Neural cell (in vitro differentiated cells): ENCODE measurements at regions not wholly inside any gene's neighbourhood (a gene's known extent, or its start where the extent isn't known, plus 50 kb on each side); places are given as distances from the start of the nearest gene placed in this dataset.

Experiments used
- H2AFZ ChIP-seq: fragments of 200-600, 300-800 bp; sonication (generic), shearing (Covaris generic); 2 replicates; pipeline ENCODE4 v1.6.0; 2014; ENCODE audit warnings: low read depth, mild to moderate bottlenecking, antibody characterized with exemption, low read length, moderate library complexity
- H3F3A ChIP-seq: fragments of 200-600 bp; shearing (Covaris generic); 2 replicates; pipeline ENCODE4 v1.6.1; 2016; ENCODE audit warnings: mild to moderate bottlenecking, moderate library complexity, mixed read lengths, antibody characterized with exemption, low read length; ENCODE audit not compliant: insufficient read depth, poor library complexity, severe bottlenecking
- H3K27ac ChIP-seq: fragments of 200-600, 300-800 bp; sonication (generic), shearing (Covaris generic); 2 replicates; pipeline ENCODE4 v1.5.1; 2014; ENCODE audit warnings: mild to moderate bottlenecking, low read length, moderate library complexity
- H3K27me3 ChIP-seq: fragments of 300-800, 200-600 bp; sonication (generic), shearing (Covaris generic); 2 replicates; pipeline ENCODE4 v1.6.0; 2014; ENCODE audit warnings: mild to moderate bottlenecking, low read depth, low read length, moderate library complexity; ENCODE audit not compliant: insufficient read depth
- H3K36me3 ChIP-seq: fragments of 300-800, 200-600 bp; sonication (generic), shearing (Covaris generic); 2 replicates; pipeline ENCODE4 v1.5.1; 2014; ENCODE audit warnings: mild to moderate bottlenecking, antibody characterized with exemption, low read length, moderate library complexity; ENCODE audit not compliant: insufficient read depth
- H3K4me2 ChIP-seq: fragments of 300-800, 200-600 bp; sonication (generic), shearing (Covaris generic); 2 replicates; pipeline ENCODE4 v1.6.0; 2014; ENCODE audit warnings: mild to moderate bottlenecking, low read length
- H3K4me3 ChIP-seq: fragments of 300-800, 200-600 bp; sonication (generic), shearing (Covaris generic); 2 replicates; pipeline ENCODE4 v1.5.1; 2014; ENCODE audit warnings: mild to moderate bottlenecking, low read length, moderate library complexity
- H3K79me2 ChIP-seq: fragments of 200-600 bp; shearing (Covaris generic); replicated peaks from 2 replicates; pipeline ENCODE4 v1.6.0; 2014; ENCODE audit warnings: mild to moderate bottlenecking, low read length, moderate library complexity; ENCODE audit not compliant: insufficient read depth
- H3K9ac ChIP-seq: fragments of 300-800, 200-600 bp; sonication (generic), shearing (Covaris generic); 2 replicates; pipeline ENCODE4 v1.6.1; 2016; ENCODE audit warnings: mild to moderate bottlenecking, low read length, mixed read lengths
- H3K9me2 ChIP-seq: fragments of 200-600 bp; shearing (Covaris generic); 2 replicates; pipeline ENCODE4 v1.6.1; 2016; ENCODE audit warnings: mild to moderate bottlenecking, low read length, mixed read lengths; ENCODE audit not compliant: insufficient read depth
- H3K9me3 ChIP-seq: fragments of 200-600, 300-800 bp; sonication (generic), shearing (Covaris generic); 2 replicates; pipeline ENCODE4 v1.6.1; 2016; ENCODE audit warnings: mild to moderate bottlenecking, mixed run types, low read length, moderate library complexity, mixed read lengths
- H4K20me1 ChIP-seq: fragments of 200-600 bp; shearing (Covaris generic); 2 replicates; pipeline ENCODE4 v1.6.1; 2016; ENCODE audit warnings: mild to moderate bottlenecking, mixed run types; ENCODE audit not compliant: insufficient read depth
- EP300 ChIP-seq: fragments of 450-650 bp; conservative IDR thresholded peaks from 2 replicates; pipeline ENCODE4 v1.6.1; 2014; ENCODE audit warnings: antibody characterized with exemption, mild to moderate bottlenecking, moderate library complexity; ENCODE audit not compliant: poor library complexity, severe bottlenecking
- EZH2 ChIP-seq: fragments of 200-600, 300-800 bp; shearing (Covaris generic), sonication (generic); IDR thresholded peaks from 2 replicates; pipeline ENCODE4 v1.6.1; 2014; ENCODE audit warnings: antibody characterized with exemption, low read length, borderline replicate concordance, mild to moderate bottlenecking; ENCODE audit not compliant: insufficient read depth, poor library complexity, severe bottlenecking
- MXI1 ChIP-seq: fragments of 450-650 bp; conservative IDR thresholded peaks from 2 replicates; pipeline ENCODE4 v1.6.1; 2014; ENCODE audit warnings: antibody characterized with exemption, mild to moderate bottlenecking; ENCODE audit not compliant: poor library complexity, severe bottlenecking
- POLR2AphosphoS5 ChIP-seq: IDR thresholded peaks from 2 replicates; pipeline ENCODE4 v1.6.1; 2012
- RAD21 ChIP-seq: fragments of 450-650 bp; conservative IDR thresholded peaks from 2 replicates; pipeline ENCODE4 v1.6.1; 2014; ENCODE audit warnings: antibody characterized with exemption, mild to moderate bottlenecking, moderate library complexity
- SMC3 ChIP-seq: fragments of 450-650 bp; conservative IDR thresholded peaks from 2 replicates; pipeline ENCODE4 v1.6.1; 2014; ENCODE audit warnings: antibody characterized with exemption, mild to moderate bottlenecking, moderate library complexity; ENCODE audit not compliant: poor library complexity
- TAF1 ChIP-seq: IDR thresholded peaks from 2 replicates; pipeline ENCODE4 v1.6.1; 2012; ENCODE audit warnings: low read depth
- TF ChIP-seq, protein P1 (sequence below): fragments of 450-650 bp; IDR thresholded peaks from 2 replicates; pipeline ENCODE4 v1.5.1; 2014; ENCODE audit warnings: antibody characterized with exemption, mild to moderate bottlenecking, moderate library complexity; ENCODE audit not compliant: poor library complexity, severe bottlenecking
- TF ChIP-seq, protein P2 (sequence below): IDR thresholded peaks from 2 replicates; pipeline ENCODE4 v1.6.1; 2012; ENCODE audit warnings: borderline replicate concordance

DNA sequence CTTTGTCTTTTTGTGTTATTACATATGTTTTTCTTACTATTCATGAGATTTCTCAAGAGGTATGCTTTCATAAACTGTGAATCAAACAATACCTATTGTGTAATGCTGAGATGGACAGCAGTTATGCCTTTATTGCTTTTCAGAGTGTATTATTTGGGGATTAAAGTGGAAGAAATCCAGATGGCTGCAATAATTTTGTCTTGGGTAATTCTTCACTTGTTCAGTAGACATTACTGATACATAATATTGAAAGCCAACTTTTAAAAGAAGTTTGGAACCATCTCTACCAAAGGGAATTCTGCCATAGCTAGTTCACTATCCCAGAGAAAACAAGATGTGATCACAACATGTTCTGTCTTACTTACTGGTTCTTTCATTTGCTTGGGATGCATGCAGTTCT, 253.4 kb upstream of the ZSWIM2 start:
- Histone ChIP-seq H4K20me1 (no peaks in the 10 kb centered on the region), H3K9me3 (no peaks in the 10 kb centered on the region), H3K4me3 (no peak overlapping the region), H3K36me3 (no peaks in the 10 kb centered on the region), H3K4me2 (no peak overlapping the region), H3K27me3 (no peaks in the 10 kb centered on the region), H3K27ac (no peak overlapping the region), H3F3A (no peaks in the 10 kb centered on the region), H3K9ac (no peak overlapping the region), H2AFZ (no peak overlapping the region), H3K9me2 (no peaks in the 10 kb centered on the region), H3K79me2 (no peaks in the 10 kb centered on the region)
- TF ChIP-seq POLR2AphosphoS5 (no peak), EP300 (no peak), RAD21 (no peak), MXI1 (no peak), EZH2 (no peak), TAF1 (no peak), SMC3 (no peak)
- TF ChIP-seq, protein P1, sequence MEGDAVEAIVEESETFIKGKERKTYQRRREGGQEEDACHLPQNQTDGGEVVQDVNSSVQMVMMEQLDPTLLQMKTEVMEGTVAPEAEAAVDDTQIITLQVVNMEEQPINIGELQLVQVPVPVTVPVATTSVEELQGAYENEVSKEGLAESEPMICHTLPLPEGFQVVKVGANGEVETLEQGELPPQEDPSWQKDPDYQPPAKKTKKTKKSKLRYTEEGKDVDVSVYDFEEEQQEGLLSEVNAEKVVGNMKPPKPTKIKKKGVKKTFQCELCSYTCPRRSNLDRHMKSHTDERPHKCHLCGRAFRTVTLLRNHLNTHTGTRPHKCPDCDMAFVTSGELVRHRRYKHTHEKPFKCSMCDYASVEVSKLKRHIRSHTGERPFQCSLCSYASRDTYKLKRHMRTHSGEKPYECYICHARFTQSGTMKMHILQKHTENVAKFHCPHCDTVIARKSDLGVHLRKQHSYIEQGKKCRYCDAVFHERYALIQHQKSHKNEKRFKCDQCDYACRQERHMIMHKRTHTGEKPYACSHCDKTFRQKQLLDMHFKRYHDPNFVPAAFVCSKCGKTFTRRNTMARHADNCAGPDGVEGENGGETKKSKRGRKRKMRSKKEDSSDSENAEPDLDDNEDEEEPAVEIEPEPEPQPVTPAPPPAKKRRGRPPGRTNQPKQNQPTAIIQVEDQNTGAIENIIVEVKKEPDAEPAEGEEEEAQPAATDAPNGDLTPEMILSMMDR = no peak
- TF ChIP-seq, protein P2, sequence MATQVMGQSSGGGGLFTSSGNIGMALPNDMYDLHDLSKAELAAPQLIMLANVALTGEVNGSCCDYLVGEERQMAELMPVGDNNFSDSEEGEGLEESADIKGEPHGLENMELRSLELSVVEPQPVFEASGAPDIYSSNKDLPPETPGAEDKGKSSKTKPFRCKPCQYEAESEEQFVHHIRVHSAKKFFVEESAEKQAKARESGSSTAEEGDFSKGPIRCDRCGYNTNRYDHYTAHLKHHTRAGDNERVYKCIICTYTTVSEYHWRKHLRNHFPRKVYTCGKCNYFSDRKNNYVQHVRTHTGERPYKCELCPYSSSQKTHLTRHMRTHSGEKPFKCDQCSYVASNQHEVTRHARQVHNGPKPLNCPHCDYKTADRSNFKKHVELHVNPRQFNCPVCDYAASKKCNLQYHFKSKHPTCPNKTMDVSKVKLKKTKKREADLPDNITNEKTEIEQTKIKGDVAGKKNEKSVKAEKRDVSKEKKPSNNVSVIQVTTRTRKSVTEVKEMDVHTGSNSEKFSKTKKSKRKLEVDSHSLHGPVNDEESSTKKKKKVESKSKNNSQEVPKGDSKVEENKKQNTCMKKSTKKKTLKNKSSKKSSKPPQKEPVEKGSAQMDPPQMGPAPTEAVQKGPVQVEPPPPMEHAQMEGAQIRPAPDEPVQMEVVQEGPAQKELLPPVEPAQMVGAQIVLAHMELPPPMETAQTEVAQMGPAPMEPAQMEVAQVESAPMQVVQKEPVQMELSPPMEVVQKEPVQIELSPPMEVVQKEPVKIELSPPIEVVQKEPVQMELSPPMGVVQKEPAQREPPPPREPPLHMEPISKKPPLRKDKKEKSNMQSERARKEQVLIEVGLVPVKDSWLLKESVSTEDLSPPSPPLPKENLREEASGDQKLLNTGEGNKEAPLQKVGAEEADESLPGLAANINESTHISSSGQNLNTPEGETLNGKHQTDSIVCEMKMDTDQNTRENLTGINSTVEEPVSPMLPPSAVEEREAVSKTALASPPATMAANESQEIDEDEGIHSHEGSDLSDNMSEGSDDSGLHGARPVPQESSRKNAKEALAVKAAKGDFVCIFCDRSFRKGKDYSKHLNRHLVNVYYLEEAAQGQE = no peak

DNA sequence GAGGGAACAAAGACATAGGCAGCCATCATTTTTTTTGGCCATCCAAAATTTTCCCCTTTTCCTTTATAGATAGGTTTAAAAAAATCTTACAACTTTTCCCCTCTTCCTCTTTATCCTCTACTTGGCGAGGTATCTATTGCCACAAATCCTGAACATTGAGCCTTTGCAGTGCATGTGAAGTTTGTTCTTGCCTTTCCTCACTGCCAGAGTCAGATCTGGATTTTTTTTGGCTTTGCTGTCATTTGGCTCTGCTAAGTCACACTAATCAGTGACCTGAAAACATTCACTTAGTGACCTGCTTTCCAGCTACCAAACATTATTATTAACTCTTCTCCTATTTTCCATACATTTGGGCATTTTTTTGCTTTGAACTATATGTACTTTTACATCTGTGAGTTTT, 249.2 kb upstream of the ZSWIM2 start:
- Histone ChIP-seq H3K27ac (no peak overlapping the region), H3K79me2 (no peaks in the 10 kb centered on the region), H3K4me3 (no peak overlapping the region), H3K36me3 (no peaks in the 10 kb centered on the region), H3K27me3 (no peaks in the 10 kb centered on the region), H2AFZ (no peak overlapping the region), H3K9ac (no peak overlapping the region), H3K4me2 (no peak overlapping the region), H3K9me3 (no peaks in the 10 kb centered on the region), H4K20me1 (no peaks in the 10 kb centered on the region), H3F3A (no peaks in the 10 kb centered on the region), H3K9me2 (no peaks in the 10 kb centered on the region)
- TF ChIP-seq POLR2AphosphoS5 = no peak
- no peak for TF ChIP-seq EP300
- TF ChIP-seq EZH2 = no peak
- no peak for TF ChIP-seq SMC3
- TF ChIP-seq MXI1 = no peak
- TF ChIP-seq TAF1 = no peak
- TF ChIP-seq RAD21 = no peak
- TF ChIP-seq, protein P1 = no peak
- TF ChIP-seq, protein P2 = no peak
